SH-SY5Y (cell line): ENCODE measurements at regions not wholly inside any gene's neighbourhood (a gene's known extent, or its start where the extent isn't known, plus 50 kb on each side); places are given as distances from the start of the nearest gene placed in this dataset.

Experiments
- GATA2 ChIP-seq: IDR thresholded peaks from 2 replicates; pipeline ENCODE4 v1.6.1; 2011; ENCODE audit warnings: mild to moderate bottlenecking, low read depth, low read length
- GATA3 ChIP-seq: IDR thresholded peaks from 2 replicates; pipeline ENCODE4 v1.6.1; 2011; ENCODE audit warnings: low read depth, mild to moderate bottlenecking, low read length, moderate library complexity

DNA sequence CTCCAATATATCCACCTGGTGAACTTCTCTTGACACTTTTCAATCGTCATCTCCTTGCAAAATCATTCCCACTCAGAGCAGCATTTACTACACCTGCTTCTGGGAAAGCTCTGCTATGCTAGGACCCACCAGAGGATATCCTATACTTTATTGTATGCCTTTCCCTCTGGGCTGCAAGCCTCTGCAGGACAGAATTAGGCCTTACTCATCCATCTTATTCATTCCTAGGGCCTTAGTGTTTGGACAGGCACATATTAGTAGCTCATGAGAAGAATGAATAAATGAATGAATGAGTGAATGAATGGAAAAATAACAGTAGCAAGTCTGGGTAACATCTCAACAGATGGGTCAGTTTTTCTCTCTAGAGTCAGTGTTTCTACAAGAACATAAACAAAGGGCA, 216.1 kb downstream of the MAFB start:
- no peak for TF ChIP-seq GATA2
- TF ChIP-seq GATA3, result no peak

DNA sequence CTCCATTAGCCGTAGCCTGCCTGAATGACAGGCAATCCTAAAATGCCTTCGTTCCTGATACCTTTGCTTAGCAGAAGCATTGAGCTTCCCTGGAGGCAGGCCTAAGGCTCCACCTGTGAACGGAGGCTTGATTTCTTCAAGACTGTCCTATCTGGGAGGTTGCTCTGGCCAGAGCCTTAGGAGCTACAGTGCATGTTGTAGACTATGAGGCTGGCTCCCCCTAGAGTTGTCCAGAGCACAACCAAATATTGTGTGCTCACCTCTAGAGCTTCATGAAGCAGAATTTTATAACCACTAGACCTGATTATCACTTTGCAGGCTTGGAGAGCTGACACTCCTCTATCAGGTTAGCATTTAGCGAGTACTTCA, 217.8 kb downstream of the MAFB start:
- TF ChIP-seq GATA2, result no peak
- TF ChIP-seq GATA3, result no peak

DNA sequence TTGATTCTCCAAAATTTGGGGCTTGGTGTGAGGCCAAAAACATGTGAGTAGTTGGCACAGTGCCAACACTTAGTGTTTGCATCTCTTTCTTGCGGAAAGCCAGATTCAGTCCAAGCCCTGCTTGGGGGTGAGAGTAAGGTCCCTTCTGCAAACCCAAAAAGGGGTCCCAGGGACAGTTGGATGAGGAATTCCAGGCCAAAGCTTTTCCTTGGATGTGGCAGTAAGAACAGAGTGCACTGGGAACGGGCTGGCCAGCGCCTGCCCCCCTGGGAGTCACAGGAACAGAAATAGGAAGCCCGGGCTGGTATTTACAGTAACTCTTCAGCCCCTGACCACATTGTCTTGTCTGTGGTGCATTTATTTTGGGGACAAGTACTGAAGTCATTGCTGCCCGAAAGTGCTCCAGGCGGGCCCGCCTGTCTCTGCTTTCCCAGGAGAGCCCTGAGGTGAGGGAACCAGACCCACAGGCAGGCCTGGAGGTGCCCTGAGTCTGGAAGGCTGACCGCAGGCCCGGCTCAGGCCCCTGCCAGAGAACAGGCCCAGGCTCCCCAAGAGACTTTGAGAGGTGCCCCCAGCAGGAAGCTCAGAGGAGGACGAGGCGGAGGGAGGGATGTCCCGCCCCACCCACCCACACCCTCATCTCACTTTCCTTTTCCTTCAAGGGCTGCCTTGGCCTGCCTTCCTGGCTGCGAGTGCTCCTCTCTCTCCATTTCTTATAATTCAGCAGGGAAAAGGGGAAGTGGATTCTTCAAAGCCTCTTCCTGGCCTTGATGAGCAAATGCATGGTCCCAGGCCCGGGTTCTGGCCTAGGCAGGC, 218.4 kb downstream of the MAFB start:
- TF ChIP-seq GATA3, result no peak
- no peak for TF ChIP-seq GATA2

DNA sequence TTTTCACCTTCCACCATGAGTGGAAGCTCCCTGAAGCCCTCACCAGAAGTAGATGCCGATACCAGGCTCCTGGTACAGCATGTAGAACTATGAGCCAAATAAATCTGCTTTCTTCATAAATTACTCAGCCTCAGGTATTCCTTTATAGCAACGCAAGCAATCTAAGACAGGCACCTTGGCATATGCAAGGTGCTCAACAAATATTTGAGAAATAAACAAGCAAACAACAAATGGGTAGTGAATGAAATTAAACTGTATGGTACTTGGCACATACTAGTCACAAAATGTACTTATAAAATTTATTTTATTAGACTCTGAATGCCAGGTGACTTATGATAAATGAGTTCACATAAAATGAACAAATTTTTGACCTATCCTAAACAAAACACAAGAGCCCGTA, 220.3 kb downstream of the MAFB start:
- TF ChIP-seq GATA3, result no peak
- TF ChIP-seq GATA2, result no peak

DNA sequence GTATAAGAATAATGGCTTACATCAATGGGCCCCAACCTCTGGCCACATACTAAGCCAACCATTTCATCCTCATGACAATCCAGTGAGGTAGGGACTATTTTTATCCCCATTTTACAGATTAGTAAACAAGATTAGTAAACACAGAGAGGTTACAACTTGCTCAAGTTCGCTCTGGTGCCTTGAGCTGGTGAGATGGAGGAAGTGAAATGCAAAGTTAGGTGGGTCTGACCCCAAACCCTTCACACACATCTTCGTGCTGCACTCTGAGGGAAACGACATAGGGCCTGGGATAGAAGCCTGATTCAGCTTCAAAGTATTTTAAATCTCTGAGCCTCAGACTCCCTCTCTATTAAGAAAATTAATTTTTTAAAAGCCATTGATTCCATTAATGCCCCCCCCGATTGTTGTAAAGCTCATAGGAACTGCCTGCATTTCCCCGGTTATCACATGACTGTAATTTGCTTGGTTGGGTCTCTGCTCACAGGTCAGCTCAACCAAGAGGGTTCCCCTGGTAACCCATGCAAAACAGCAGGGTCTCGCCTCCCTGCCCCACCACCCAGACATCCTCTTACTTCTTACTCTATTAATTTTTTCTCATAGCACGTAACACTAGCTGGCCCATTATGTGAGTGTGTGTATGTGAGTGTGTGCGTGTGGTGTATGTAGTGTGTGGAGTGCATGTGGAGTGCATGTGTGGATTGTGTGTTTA, 221.2 kb downstream of the MAFB start:
- no peak for TF ChIP-seq GATA2

DNA sequence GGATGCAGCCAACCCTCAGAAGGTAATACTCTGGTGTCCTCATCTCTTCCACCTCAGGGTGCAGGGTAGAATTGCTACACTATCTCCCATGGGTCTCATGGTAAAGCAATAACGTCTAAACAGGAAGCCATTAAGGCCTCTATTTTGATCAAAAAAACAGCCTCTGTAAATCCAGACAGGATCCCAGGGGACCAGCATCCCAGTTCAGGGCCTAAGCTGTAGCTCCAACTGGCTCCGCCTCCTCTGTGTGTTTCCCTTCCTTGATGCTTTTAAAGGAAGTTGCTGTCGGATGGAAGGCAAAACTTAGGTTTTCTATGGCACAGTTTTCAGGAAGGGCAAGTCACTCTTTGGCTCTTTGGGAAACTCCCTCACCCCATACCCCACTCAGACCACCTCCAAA, 222.0 kb downstream of the MAFB start:
- no peak for TF ChIP-seq GATA3
- TF ChIP-seq GATA2, result no peak

DNA sequence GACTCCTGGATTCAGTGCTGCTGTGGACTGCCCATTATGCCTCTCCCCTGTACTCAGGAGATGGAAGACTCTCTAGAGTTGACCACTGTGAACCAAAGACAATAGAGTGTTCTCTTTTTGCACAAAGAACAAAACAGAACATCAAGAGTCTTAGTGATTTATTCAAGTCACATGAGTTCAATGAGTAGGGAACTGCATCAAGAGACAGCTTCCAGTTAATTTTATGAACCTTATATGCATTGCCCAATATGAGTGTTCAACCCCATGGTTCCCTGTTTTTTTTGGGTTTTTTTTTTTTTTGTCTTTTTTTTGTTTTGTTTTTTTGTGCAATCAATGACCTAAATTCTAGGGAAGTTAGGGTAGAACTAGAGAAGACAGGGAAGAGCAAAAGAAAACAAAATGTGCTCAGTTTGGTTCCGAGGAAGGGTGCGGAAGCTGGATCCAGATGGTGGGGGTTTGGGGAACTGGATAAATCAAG, 224.3 kb downstream of the MAFB start:
- TF ChIP-seq GATA3 (no peak), GATA2 (no peak)

DNA sequence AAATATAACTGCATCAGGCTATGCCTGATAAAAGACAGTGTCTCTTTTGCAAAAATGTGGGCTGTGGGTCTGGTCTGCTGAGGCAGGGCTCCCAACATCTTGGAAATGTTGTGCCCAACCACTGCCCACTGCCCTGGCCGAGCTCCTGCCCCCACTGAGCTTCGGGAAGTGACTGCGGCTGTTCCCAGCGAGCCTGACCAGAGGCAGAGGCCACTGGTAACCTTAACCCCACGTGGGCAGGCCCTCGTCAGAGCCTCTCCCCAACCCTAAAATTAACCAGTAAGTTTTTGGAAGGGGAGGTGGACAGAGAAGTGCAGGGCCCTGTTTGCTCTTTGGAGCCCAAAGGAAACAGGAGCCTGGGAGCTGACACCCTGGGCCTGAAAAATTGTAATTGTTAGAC, 225.9 kb downstream of the MAFB start:
- TF ChIP-seq GATA2 (no peak), GATA3 (no peak)

DNA sequence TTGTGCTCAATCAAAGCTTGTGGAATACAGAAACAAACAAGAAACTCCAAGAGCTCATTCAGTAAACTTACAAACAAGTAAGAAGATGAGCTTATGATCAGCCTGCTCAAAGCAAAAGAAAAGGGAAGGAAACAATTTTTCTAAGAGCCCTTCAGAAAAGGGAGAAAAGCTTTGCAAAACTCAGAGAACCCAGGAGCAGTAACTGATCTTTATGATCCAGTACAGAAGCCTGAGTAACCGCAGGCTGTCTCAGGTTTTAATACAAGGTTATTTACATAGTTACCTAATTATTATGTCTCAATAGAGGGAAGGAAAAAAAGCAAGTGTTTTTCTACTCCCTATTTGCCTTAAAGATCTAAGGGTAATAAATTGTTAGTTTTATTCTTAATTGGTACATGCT, 226.5 kb downstream of the MAFB start:
- TF ChIP-seq GATA3 (no peak), GATA2 (no peak)

DNA sequence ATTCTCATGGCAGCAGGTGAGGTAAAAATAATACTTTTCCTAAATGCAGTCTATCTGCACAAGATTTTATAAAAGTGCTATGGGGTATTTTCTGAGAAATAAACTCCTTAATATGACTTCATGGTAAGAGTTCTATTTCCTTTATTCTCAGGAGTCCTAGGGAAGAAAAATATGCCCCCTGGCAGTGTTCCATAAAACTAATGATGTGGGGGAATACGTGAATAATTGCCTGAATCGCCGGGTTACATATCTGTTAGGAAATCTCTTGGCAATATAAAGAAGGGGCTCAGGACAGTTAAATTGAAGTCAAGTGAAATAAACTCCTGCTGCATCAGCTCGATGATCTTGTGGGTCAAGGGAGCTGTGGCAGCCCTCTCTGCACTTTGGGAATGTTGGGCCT, 229.7 kb downstream of the MAFB start:
- no peak for TF ChIP-seq GATA3
- TF ChIP-seq GATA2, result no peak

DNA sequence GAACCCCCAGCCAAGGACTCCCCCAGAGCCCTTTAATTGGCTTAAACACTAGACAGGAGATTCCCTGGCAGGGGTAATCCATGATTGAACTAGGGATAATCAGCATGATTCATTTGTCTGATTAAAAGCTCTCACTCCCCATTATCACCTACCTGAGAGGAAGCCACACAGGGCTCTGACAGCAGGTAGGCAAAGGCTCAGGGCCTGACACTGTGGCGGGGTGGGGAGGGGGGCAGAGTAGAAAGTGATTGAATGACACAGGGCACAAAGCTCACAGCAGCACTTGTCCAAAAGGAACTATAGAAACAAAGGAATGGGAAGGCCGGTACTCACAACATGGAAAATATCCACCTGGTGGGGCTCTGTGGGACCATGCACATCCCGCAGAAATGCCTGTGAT, 231.6 kb downstream of the MAFB start:
- TF ChIP-seq GATA2, result no peak
- TF ChIP-seq GATA3, result no peak

DNA sequence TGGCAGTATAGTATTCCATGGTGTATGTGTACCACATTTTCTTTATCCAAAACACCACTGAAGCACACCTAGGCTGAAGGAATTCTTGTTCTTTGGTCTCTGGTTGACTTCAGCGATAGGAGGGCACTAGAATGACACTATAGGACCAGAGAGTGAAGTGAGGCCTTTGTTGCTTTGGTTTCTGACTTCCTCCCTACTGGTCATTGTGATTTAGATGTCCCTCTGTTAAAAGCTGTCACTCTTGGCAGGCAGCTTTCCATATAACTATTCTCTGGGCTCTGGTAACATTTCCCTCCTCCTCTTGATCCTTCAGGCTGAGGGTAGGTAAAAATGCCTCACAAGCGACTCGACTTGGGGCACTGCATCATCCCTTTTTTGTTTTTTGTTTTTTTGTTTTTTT, 236.3 kb downstream of the MAFB start:
- TF ChIP-seq GATA3 (no peak), GATA2 (no peak)

DNA sequence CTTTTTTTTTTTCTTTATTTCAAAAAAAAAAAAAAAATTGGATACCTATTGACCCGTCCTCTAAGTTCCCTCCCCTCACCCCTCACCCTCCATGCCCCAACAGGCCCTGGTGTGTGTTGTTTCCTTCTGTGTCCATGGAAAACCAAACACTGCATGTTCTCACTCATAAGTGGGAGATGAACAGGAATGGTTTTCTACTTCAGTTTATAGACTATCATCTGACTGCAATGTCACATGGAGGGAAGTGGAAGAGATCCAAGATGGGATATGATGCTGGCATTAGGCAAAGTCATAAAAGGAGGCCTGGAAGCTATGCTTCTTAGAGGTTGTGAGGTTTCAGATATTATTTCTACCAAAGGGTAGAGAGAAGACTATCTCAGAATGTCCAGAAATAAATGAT, 237.5 kb downstream of the MAFB start:
- TF ChIP-seq GATA3 (no peak), GATA2 (no peak)

DNA sequence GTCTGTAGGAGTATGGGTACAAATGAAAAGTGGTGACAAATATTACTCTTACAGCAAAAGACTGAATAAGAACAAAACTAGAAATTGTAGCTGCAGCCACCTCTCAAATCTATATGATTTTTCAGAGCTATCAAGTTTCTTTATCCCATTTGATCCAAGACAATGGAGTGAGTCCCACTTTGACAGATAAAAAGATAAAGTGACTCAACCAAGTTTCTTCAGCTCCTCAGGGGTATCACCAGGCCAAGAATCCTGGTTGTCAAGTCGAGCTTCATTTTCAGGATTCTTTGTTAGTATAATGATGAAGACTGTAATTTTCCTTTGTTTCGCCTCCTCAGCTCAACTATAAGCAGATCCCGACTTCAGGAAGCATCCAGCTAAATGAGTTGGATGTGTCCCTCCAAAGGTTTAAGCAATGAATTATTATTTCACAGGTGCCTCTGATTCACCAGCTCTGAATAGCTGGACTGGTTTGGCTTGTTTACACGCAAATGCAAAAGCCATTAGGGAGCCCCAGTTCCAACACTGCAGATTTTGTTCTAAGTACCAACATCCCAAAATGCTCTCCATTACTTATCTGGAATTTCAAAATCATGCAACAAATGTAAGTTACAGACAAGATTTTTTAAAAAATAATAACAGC, 238.9 kb downstream of the MAFB start:
- no peak for TF ChIP-seq GATA2
- no peak for TF ChIP-seq GATA3
